OCI-LY1 (cell line): ENCODE measurements at regions not wholly inside any gene's neighbourhood (a gene's known extent, or its start where the extent isn't known, plus 50 kb on each side); places are given as distances from the start of the nearest gene placed in this dataset.

Experiments
- EZH2 ChIP-seq: fragments of 200-600 bp; sonication (generic), shearing (Covaris generic); IDR thresholded peaks from 2 replicates; pipeline ENCODE4 v1.8.0; 2017; ENCODE audit warnings: borderline replicate concordance, mixed run types, mild to moderate bottlenecking, antibody characterized with exemption, low read length, moderate library complexity, mixed read lengths
- TF ChIP-seq, protein P1 (sequence below): fragments of 200-600 bp; sonication (generic), shearing (Covaris generic); IDR thresholded peaks from 2 replicates; pipeline ENCODE4 v1.5.1; 2017; ENCODE audit warnings: mild to moderate bottlenecking, antibody characterized with exemption, low read length, moderate library complexity, mixed read lengths

DNA sequence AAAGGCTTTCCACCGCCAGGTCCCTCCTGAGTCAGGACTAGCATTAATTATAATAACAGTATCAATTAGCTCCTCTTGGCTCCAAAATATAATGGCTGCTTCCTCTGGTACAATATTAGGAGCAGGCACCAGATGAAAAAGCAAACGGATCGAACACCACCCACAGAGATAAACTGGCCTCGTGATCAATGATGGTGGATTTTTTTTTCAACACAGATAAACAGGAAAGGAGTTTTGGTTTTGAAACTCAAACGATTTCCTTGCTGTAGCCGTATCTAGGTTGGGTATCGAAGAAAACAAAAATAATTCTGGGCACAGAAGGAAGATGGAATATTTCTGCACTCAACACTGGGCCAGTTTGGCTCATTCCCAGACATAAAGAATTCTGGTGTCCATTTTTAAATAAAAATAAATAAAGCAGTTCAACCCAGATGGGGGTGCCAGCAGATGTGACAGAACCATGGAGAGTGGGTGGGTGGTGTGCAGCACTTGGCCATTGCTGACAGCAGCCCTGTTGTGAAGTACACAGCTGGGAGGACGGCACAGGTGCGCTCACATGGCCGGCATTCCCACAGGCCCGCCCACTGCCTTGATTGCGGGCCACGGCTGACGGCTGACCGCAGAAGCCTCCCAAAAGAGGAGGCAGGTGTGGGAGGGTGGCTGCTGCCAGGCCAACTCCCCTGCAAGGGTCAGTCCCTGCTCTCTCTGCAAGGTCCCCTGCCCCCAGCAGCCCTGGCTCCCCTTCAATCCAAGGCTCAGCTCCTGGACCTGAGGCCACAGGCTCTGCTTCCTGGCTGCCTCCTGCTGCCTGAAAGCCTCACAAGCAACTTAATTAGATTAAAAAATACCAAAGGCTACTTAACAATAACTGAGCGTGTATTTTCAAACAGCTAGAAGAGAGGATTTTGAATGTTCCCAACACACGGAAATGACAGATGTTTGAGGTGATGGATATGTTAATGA lies 351.9 kb upstream of the ID2 start:
- no peak for TF ChIP-seq EZH2
- TF ChIP-seq, protein P1, sequence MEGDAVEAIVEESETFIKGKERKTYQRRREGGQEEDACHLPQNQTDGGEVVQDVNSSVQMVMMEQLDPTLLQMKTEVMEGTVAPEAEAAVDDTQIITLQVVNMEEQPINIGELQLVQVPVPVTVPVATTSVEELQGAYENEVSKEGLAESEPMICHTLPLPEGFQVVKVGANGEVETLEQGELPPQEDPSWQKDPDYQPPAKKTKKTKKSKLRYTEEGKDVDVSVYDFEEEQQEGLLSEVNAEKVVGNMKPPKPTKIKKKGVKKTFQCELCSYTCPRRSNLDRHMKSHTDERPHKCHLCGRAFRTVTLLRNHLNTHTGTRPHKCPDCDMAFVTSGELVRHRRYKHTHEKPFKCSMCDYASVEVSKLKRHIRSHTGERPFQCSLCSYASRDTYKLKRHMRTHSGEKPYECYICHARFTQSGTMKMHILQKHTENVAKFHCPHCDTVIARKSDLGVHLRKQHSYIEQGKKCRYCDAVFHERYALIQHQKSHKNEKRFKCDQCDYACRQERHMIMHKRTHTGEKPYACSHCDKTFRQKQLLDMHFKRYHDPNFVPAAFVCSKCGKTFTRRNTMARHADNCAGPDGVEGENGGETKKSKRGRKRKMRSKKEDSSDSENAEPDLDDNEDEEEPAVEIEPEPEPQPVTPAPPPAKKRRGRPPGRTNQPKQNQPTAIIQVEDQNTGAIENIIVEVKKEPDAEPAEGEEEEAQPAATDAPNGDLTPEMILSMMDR: no peak
